ENCODE measurements at regions not wholly inside any gene's neighbourhood (a gene's known extent, or its start where the extent isn't known, plus 50 kb on each side); places are given as distances from the start of the nearest gene placed in this dataset.

DNA sequence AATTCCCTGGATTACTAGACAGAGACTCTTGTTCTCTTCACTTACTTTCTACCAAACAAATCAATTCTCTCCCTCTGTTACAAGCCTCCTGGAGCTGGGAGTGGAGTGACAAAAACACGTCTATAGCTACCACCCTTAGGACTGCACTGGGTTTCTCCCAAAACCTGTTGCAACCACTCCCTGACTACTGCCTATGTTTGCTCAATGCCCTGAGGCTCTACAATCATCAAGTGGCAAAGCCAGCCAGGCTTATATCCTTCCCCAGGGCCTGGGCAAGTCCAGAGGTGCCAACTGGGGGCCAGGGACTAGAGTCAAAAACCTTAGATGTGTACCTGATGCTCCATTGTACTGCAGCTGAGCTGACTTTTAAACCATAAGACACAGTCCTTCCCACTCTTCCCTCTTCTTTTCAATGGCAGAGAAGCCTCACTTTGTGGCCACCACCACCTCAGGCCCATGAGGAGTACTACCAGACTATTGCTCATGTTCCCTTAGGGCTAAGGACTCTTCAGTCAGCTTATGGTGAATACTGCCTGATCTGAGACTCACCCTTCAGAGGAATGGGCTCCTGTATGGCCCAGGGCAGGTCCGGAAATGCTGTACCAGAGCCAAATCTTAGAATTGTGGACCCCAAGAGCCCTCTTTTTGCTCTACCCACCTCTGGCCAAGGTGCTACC, 125.4 kb upstream of the PLCL2 start:
- in situ Hi-C loops (cut with MboI): no loop called here
- Histone ChIP-seq H3K9me3 (replicated peaks; ENCODE audit: control insufficient read depth, insufficient read depth, low read length) (no peaks in the 10 kb centered on the region), H3K27ac (ENCODE audit: control insufficient read depth, insufficient read depth) (no peak overlapping the region), H3K79me2 (ENCODE audit: control insufficient read depth, insufficient read depth, low read length) (no peaks in the 10 kb centered on the region), H3K4me3 (no peak overlapping the region), H3K36me3 (ENCODE audit: control insufficient read depth in 2 of 2, insufficient read depth in 2 of 2, low read length in 1 of 2) (no peaks in the 10 kb centered on the region), H3K4me1 (ENCODE audit: control insufficient read depth, insufficient read depth, low read length) (no peaks in the 10 kb centered on the region), H3K9ac (ENCODE audit: control insufficient read depth, insufficient read depth, low read length) (no peak overlapping the region), H3K4me2 (ENCODE audit: control insufficient read depth, insufficient read depth) (no peak overlapping the region), H3K27me3 (replicated peaks in 1 of 2; ENCODE audit: control insufficient read depth in 2 of 2, insufficient read depth in 2 of 2, low read length in 1 of 2) (no peaks in the 10 kb centered on the region), H4K20me1 (ENCODE audit: control insufficient read depth, insufficient read depth) (no peaks in the 10 kb centered on the region), H2AFZ (ENCODE audit: control insufficient read depth, low read depth, low read length) (no peak overlapping the region)
- ChIA-PET POLR2A (no interaction called here), CTCF (no interaction called here), SMC1A (ENCODE audit: uncharacterized antibody, unreplicated experiment) (interaction anchor here (1.1 kb wide), 1 partner anchor 17 kb away, joined by 3 read pairs; no protein-coding TSS in a partner anchor), RAD21 (ENCODE audit: unreplicated experiment) (interaction anchor here (0.7 kb wide), 1 partner anchor 70 kb away, joined by 3 read pairs; no protein-coding TSS in a partner anchor)
- no peak for DNase-seq (ENCODE audit: low read depth, low spot score)
- intact Hi-C loops (cut with micrococcal nuclease; ENCODE audit: unreplicated experiment): no loop called here
- BruUV-seq (replicated peaks): no TSS peak
- 38% methylated on average over 2 of the region's 2 CpGs for WGBS (ENCODE audit: insufficient coverage, insufficient replicate concordance, low lambda C conversion rate, missing lambda C conversion rate)
- ATAC-seq: no peak
- no peak for FAIRE-seq
- no peak for TF ChIP-seq SUZ12 (IDR thresholded peaks at IDR 0.05; ENCODE audit: unreplicated experiment)
- no peak for TF ChIP-seq EGR1 (IDR thresholded peaks at IDR 0.05; ENCODE audit: borderline replicate concordance in 1 of 2, low read depth in 2 of 2, low read length in 2 of 2)
- TF ChIP-seq SIN3A (IDR thresholded peaks at IDR 0.05; ENCODE audit: low read depth, low read length): no peak
- no peak for TF ChIP-seq YBX1 (IDR thresholded peaks at IDR 0.05)
- TF ChIP-seq, protein P1, sequence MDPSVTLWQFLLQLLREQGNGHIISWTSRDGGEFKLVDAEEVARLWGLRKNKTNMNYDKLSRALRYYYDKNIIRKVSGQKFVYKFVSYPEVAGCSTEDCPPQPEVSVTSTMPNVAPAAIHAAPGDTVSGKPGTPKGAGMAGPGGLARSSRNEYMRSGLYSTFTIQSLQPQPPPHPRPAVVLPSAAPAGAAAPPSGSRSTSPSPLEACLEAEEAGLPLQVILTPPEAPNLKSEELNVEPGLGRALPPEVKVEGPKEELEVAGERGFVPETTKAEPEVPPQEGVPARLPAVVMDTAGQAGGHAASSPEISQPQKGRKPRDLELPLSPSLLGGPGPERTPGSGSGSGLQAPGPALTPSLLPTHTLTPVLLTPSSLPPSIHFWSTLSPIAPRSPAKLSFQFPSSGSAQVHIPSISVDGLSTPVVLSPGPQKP (IDR thresholded peaks at IDR 0.05; ENCODE audit: low read depth, low read length): no peak

DNA sequence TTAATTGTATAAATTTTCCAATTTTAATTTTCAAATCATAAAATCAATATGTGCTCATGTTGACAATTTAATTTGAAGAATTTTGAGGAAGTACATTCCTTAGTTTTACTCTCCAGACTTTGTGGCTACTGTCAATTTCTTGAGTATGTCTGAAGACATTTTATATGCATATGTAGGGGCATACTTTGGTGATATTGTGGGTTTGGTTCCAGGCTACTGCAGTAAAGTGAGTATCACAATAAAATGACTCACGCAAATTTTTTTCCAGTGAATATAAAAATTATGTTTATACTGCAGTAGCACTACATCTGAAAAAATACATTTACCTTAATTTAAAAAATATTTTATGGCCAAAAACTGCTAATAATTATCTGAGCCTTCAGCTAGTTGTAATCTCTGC, 123.2 kb upstream of the PLCL2 start:
- no peaks in the 10 kb centered on the region for H3K27me3 ChIP-seq (replicated peaks in 1 of 2; ENCODE audit: control insufficient read depth in 2 of 2, insufficient read depth in 2 of 2, low read length in 1 of 2)
- FAIRE-seq (no peak), DNase-seq (ENCODE audit: low read depth, low spot score) (no peak), ATAC-seq (no peak)
- TF ChIP-seq SMAD5 (IDR thresholded peaks at IDR 0.05; ENCODE audit: low read depth) (no peak), NRF1 (conservative IDR thresholded peaks at IDR 0.05; ENCODE audit: low read depth, low read length) (no peak), CHD4 (IDR thresholded peaks at IDR 0.05) (no peak), NR2C1 (IDR thresholded peaks at IDR 0.05) (no peak), MXI1 (IDR thresholded peaks at IDR 0.05; ENCODE audit: low read depth, low read length) (no peak)
- intact Hi-C loops (cut with micrococcal nuclease; ENCODE audit: unreplicated experiment): no loop called here
- ChIA-PET POLR2A (no interaction called here), CTCF (no interaction called here), RAD21 (ENCODE audit: unreplicated experiment) (no interaction called here), SMC1A (ENCODE audit: uncharacterized antibody, unreplicated experiment) (no interaction called here)
- H3K4me2 ChIP-seq (ENCODE audit: control insufficient read depth, insufficient read depth): no peak overlapping the region
- 100% methylated on average over 1 of the region's 1 CpG for WGBS (ENCODE audit: insufficient coverage, insufficient replicate concordance, low lambda C conversion rate, missing lambda C conversion rate)
- no TSS peak for BruUV-seq (replicated peaks)
- no peaks in the 10 kb centered on the region for H3K79me2 ChIP-seq (ENCODE audit: control insufficient read depth, insufficient read depth, low read length)
- H3K36me3 ChIP-seq (ENCODE audit: control insufficient read depth in 2 of 2, insufficient read depth in 2 of 2, low read length in 1 of 2): no peaks in the 10 kb centered on the region
- in situ Hi-C loops (cut with MboI): no loop called here
- H3K9ac ChIP-seq (ENCODE audit: control insufficient read depth, insufficient read depth, low read length): no peak overlapping the region
- no peaks in the 10 kb centered on the region for H3K4me1 ChIP-seq (ENCODE audit: control insufficient read depth, insufficient read depth, low read length)
- H2AFZ ChIP-seq (ENCODE audit: control insufficient read depth, low read depth, low read length): no peak overlapping the region
- H3K9me3 ChIP-seq (replicated peaks; ENCODE audit: control insufficient read depth, insufficient read depth, low read length): no peaks in the 10 kb centered on the region
- H4K20me1 ChIP-seq (ENCODE audit: control insufficient read depth, insufficient read depth): no peaks in the 10 kb centered on the region
- H3K4me3 ChIP-seq: no peak overlapping the region
- H3K27ac ChIP-seq (ENCODE audit: control insufficient read depth, insufficient read depth): no peak overlapping the region
